ENCODE measurements at regions not wholly inside any gene's neighbourhood (a gene's known extent, or its start where the extent isn't known, plus 50 kb on each side); places are given as distances from the start of the nearest gene placed in this dataset.

DNA sequence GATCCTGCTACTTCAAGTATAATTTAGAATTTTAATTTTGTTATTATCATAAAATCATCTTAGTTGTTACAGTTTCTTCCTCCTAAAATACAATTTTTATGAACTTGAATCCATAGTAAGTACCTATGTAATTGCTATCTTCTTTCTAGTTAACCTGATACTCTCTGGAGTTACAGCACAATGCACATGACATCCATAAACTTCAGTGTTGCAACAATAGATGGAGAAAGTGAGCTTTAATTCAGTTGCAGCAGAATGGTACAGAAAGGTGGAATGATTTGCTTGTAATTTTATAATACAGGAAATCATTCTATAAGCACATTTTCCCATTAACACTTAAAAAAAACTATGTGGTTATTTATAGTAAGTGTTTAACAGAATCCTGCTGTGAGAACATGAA lies 372.0 kb downstream of the CDH9 start:
- no peak for DNase-seq (ENCODE audit: low read depth, low spot score)
- ChIA-PET SMC1A (ENCODE audit: uncharacterized antibody, unreplicated experiment) (no interaction called here), CTCF (no interaction called here), RAD21 (ENCODE audit: unreplicated experiment) (no interaction called here), POLR2A (no interaction called here)
- no TSS peak for BruUV-seq (replicated peaks)
- FAIRE-seq = no peak
- Histone ChIP-seq H3K36me3 (ENCODE audit: control insufficient read depth in 2 of 2, insufficient read depth in 2 of 2, low read length in 1 of 2) (no peaks in the 10 kb centered on the region), H3K27me3 (replicated peaks in 1 of 2; ENCODE audit: control insufficient read depth in 2 of 2, insufficient read depth in 2 of 2, low read length in 1 of 2) (no peaks in the 10 kb centered on the region), H3K79me2 (ENCODE audit: control insufficient read depth, insufficient read depth, low read length) (no peaks in the 10 kb centered on the region), H3K9ac (ENCODE audit: control insufficient read depth, insufficient read depth, low read length) (no peak overlapping the region), H3K4me1 (ENCODE audit: control insufficient read depth, insufficient read depth, low read length) (no peaks in the 10 kb centered on the region), H4K20me1 (ENCODE audit: control insufficient read depth, insufficient read depth) (no peaks in the 10 kb centered on the region), H3K4me3 (no peak overlapping the region), H2AFZ (ENCODE audit: control insufficient read depth, low read depth, low read length) (no peak overlapping the region), H3K4me2 (ENCODE audit: control insufficient read depth, insufficient read depth) (no peak overlapping the region), H3K27ac (ENCODE audit: control insufficient read depth, insufficient read depth) (no peak overlapping the region), H3K9me3 (replicated peaks; ENCODE audit: control insufficient read depth, insufficient read depth, low read length) (no peaks in the 10 kb centered on the region)
- no peak for ATAC-seq
- no peak for TF ChIP-seq PAX8 (IDR thresholded peaks at IDR 0.05)
- TF ChIP-seq, protein P1, sequence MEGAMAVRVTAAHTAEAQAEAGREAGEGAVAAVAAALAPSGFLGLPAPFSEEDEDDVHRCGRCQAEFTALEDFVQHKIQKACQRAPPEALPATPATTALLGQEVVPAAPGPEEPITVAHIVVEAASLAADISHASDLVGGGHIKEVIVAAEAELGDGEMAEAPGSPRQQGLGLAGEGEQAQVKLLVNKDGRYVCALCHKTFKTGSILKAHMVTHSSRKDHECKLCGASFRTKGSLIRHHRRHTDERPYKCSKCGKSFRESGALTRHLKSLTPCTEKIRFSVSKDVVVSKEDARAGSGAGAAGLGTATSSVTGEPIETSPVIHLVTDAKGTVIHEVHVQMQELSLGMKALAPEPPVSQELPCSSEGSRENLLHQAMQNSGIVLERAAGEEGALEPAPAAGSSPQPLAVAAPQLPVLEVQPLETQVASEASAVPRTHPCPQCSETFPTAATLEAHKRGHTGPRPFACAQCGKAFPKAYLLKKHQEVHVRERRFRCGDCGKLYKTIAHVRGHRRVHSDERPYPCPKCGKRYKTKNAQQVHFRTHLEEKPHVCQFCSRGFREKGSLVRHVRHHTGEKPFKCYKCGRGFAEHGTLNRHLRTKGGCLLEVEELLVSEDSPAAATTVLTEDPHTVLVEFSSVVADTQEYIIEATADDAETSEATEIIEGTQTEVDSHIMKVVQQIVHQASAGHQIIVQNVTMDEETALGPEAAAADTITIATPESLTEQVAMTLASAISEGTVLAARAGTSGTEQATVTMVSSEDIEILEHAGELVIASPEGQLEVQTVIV (IDR thresholded peaks at IDR 0.05; ENCODE audit: borderline replicate concordance, partially characterized antibody) = no peak
- TF ChIP-seq SRF (IDR thresholded peaks at IDR 0.05; ENCODE audit: low read depth in 2 of 2, low read length in 2 of 2) = no peak
- TF ChIP-seq, protein P2, sequence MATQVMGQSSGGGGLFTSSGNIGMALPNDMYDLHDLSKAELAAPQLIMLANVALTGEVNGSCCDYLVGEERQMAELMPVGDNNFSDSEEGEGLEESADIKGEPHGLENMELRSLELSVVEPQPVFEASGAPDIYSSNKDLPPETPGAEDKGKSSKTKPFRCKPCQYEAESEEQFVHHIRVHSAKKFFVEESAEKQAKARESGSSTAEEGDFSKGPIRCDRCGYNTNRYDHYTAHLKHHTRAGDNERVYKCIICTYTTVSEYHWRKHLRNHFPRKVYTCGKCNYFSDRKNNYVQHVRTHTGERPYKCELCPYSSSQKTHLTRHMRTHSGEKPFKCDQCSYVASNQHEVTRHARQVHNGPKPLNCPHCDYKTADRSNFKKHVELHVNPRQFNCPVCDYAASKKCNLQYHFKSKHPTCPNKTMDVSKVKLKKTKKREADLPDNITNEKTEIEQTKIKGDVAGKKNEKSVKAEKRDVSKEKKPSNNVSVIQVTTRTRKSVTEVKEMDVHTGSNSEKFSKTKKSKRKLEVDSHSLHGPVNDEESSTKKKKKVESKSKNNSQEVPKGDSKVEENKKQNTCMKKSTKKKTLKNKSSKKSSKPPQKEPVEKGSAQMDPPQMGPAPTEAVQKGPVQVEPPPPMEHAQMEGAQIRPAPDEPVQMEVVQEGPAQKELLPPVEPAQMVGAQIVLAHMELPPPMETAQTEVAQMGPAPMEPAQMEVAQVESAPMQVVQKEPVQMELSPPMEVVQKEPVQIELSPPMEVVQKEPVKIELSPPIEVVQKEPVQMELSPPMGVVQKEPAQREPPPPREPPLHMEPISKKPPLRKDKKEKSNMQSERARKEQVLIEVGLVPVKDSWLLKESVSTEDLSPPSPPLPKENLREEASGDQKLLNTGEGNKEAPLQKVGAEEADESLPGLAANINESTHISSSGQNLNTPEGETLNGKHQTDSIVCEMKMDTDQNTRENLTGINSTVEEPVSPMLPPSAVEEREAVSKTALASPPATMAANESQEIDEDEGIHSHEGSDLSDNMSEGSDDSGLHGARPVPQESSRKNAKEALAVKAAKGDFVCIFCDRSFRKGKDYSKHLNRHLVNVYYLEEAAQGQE (IDR thresholded peaks at IDR 0.05; ENCODE audit: low read depth, low read length) = no peak
- intact Hi-C loops (cut with micrococcal nuclease; ENCODE audit: unreplicated experiment) (no loop called here), in situ Hi-C loops (cut with MboI) (no loop called here)
